ENCODE measurements at regions not wholly inside any gene's neighbourhood (a gene's known extent, or its start where the extent isn't known, plus 50 kb on each side); places are given as distances from the start of the nearest gene placed in this dataset.
"Not testable (repeated sequence)": the region's sequence is repeated elsewhere in the genome, so short reads cannot be mapped to it uniquely, and the experiment has no call there.

DNA sequence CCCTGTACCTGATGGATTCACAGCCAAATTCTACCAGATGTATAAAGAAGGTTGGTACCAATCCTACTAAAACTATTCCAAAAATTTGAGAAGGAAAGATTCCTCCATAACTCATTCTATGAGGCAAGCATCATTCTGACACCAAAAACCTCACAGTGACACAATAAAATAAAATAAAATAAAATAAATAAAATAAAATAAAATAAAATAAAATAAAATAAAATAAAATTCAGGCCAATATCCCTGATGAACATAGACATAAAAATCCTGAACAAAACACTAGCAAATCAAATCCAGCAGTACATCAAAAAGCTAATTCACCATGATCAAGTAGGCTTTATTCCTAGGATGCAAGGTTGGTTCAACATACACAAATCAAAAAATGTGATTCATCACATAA, 108.1 kb downstream of the PROX1 start:
- not testable (repeated sequence) for DNase-seq

DNA sequence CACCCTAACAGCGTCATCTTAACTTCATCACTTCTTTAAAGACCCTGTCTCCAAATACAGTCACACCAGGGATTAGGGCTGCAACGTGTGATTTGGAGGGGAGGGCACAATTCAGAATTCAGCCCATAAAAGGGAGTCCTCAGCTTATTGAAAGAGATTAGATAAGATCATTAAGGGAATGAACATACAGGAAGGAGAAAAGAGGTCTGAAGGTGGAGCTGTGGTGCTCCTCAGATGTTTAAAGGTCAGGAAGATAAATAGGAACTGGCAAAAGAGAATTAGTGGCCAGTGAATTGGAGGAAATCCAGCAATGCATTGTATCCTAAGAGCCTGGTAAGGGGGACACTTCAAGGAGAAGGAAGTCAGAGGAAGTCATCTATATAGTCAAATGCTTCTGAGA, 113.5 kb downstream of the PROX1 start:
- DNase-seq = peak; percentile 68

DNA sequence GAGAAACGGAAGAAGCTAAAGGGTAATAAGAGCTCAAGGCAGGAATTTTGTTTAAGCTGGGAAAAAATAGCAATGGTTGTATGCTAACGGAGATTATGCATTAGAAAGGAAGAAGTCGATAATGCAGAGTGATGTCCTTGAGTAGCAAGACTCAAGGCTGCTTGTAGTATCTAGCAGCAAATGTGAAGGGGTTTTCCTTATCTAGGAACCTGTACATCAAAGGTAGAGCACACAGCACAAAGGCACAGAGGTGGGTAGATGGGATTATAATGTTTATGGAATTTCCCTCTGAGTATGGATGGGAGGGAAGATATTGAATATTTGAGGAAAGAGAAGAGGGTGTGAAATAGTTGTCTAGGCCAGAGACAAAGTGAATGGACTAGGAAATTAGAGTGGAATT, 114.1 kb downstream of the PROX1 start:
- DNase-seq = no peak

DNA sequence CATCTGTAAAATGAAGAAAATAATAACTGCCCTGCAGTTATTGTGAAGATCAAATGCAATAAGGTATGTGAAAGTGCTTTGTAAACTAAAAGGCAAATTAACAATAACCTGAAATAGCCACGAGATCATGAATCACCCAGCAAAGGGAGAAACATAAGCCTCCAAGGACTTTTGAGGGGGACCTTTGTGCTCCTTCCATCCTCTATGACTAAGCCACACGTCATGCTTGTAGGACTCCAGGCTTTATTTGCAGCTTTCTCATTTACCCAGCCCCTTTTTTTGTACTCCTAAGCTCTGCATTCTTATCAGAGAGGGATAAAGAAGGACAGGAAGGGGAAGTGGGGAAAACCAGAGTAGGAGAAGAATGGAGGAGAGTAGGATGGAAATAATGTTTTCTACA, 115.1 kb downstream of the PROX1 start:
- DNase-seq = no peak

DNA sequence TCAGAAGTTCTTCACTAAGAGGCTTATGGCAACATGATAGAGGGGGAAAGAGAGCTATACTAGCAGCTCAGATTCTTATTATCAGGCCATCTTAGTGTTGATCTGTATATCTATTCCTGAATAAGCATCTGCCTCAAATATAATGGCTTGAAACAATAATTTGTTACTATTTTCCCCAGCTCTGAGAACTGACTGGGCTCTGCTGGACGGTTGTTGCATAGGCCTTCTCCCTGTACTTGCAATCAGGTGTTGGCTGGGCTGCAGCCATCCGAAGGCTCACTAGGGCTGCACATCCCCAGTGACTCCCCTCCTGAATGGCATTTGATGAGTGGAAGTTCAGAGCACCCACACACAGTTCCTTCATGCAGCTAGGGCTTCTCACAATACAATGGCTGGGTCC, 116.0 kb downstream of the PROX1 start:
- DNase-seq = peak; percentile 12

DNA sequence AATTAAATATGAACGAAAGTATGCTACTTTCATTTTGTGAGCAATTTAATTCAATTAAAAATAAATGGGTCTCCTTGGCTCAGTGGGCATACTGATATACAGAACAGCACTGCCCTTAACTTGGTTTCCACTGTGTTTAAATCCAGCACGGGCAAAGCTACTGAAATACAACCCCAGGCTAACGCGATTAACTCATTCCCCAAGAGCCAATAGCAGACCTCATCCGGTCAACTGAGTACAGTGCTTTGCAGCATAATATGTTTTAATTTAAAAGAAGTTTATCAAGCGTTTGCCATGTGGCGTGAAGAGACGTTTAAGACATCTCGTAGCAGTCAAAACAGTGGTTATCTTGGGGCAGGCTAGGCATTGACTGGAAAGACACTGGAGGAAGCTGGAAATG, 118.6 kb downstream of the PROX1 start:
- peak; percentile 90 for DNase-seq

DNA sequence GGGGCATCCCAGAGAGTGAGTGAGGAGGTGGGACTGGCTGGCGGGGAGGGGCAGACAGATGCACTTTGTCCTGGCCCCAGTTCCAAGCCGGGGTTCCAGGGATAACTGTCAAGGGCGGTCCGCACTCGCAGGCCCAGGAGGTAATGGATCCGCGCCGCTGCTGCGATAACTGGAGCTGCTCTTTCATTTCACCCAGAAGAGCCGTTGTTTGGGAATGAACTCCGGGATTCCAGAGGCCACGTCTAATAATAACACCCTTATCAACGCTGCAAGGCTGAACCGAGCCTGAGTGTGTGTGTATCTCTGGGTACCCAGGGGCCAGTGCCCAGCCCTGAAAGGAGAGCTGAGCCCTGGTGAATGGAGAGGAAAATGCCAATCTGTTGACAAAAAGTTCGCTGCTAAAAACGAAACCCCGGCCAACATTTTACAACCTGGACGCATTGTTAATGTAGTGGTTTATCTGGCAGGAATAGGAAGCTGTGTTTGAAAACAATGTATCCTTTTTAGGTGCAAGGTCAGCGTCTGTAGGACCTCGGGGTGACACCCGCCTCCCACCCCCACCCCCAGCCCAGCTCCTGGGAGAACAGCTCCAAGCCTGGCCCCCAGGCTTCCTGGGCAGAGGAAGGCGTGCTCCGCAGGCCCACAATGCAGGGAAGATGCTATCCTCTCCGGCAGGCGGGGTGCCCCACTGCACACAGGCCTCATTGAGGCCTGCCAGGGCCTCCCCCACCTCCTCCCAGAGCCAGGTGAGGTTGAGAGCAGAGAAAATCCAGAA, 119.7 kb downstream of the PROX1 start:
- no peak for DNase-seq

DNA sequence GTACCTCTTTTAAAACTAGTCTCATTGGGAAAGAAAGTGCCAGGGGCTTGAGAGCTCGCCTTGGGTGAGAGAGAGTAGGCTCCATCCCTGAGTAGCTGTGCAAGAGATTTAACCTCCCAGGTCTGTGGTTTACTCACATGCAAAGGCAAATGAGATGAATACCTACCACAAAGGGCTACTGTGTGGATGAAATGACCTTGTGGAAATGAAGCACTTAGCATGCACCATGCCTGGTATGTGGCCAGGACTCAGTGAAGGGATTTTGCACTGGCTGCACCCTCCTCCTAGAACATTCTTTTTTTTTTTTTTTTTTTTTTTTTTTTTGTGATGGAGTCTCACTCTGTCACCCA, 120.3 kb downstream of the PROX1 start:
- DNase-seq = no peak

DNA sequence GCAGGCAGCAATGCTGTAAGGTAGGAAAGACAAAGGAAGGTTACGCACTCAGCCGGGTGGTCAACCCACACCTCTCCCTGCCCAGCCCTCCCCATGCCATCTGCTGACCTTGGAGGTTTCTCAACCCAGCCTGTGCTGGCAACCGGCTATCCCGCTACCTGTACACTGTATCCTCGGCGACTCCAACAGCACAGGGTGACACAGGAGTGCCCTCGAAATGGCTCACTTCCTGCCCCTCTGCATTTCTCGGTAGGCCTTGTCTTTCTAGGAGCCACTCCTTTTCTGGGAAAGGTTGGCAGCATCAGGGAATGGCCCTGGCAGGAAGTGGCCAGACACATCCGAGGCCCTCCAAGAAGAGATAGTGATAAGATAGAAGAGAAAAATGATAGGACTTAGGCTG, 124.0 kb downstream of the PROX1 start:
- DNase-seq = no peak

DNA sequence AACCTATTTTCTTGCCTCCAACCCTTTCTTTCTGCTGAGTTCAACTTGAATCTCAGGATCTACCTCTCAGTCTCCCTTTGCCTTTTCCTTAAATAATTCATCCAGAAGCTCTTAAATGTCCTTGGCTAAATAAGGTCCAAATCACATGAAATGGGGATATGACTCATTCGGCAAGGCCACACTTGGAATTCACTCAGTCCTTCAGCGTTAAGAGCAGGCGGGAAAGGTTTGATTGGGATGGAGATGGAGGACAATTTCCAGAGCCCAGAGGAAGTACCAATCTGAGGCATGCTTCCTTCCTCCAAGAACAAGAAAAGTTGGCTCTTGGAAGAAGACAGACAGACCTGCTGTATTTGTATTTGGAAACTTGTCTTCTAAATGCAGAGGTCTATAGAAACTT, 128.5 kb downstream of the PROX1 start:
- no peak for DNase-seq

DNA sequence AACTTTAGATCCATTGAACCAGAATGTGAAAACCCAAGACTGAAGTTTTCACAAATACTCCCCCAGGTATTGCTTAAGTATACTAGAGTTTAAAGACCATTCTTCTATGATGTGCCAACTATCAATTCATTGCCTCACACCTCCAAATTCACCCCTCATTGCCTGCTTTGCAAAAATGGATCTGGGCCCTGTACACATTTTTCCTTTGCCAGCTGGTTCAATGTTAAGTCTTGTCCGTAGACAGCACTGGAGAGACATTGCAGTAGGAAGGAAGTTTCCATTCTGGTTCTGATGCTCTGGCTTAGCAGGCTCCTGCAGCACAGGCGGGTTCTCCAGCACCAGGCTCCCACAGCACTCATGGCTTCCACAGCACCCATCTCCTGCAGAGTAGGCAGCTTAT, 130.0 kb downstream of the PROX1 start:
- DNase-seq = no peak

DNA sequence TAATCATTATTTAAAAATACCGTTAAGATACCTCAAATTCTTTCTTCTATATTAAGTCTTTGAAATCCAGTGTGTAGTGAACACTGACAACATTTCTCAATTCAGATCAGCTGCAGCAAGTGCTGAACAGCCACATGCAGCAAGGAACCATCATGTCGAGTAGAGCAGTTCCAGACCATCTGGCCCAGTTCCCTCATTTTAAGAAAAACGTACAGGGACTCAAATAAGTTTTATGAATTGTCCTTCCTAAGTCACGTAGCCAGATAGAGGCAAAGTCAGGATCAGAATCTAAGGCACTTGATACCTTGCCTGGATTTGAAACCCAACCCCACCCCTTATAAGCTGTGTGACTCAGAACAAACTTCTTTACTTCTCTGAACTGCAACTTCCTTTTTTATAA, 132.4 kb downstream of the PROX1 start:
- no peak for DNase-seq

DNA sequence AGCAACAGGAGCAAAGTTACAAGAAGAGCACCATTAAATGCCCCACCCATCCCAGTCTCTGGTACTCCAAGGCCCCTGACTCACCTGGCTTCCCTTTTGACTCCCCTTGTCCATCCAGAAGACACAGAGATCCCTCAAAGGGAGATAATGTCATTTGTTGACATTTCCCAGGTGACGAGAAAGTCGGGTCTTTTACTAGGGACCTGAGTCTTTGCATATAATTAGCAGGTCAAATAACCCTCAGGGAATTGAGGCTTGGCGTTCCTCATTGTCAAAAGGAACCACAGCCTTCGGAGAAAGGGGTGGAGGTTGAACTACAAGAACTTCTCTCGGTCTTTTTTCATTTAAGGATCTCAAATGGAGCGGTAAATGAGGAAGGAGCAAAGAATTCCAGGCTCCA, 133.2 kb downstream of the PROX1 start:
- DNase-seq = no peak

DNA sequence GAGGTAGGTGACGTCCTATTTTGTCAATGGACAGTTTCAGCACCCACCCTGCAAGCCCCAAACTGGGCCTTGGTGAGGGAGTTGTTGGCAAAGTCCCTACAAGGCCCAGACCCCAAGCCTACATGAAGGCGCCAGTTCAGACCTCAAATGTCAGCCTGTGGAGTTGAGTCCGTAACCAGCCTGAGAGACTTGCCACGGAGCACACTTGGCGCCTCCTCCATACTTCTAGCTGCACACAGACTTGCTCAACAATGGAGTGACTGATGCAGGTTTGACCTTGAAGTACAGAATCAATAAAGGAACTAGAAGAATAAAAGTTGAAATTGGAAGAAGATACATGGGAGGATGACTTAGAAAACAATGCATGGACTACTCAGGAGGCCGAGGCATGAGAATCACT, 134.3 kb downstream of the PROX1 start:
- DNase-seq = no peak

DNA sequence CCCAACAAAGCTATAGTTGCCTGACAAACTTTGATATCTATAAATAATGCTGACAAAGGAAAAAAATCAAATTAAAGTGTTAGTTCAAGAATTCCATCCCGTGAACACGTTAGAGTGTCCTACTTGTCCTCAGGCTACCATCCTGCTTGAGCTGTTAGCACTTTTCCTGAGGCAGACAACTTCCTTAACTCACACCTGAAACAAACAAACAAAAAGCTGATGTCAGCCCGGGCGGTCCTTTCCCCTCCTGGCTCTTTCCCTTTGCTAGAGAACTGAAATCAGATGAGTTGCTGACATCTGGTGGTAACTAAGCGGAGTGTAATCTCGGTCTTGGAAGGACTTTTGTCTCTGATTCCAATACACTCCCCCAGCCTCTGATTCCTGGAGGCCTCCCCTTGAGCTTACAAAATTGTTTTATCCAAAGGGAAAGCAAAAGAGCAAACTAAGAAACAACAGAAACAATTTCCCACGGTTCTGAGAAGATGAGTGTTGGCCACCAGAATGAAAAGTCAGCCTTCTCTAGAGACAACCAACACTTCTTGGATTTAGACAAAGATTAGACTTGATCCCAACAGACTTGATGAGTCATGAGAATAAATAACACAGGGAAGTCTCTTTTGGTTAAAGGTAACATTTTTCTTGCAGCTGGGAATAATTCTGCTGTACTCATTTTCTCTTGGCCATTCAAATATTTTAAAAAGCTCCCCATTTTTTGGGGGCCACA, 135.4 kb downstream of the PROX1 start:
- DNase-seq = peak; percentile 93

DNA sequence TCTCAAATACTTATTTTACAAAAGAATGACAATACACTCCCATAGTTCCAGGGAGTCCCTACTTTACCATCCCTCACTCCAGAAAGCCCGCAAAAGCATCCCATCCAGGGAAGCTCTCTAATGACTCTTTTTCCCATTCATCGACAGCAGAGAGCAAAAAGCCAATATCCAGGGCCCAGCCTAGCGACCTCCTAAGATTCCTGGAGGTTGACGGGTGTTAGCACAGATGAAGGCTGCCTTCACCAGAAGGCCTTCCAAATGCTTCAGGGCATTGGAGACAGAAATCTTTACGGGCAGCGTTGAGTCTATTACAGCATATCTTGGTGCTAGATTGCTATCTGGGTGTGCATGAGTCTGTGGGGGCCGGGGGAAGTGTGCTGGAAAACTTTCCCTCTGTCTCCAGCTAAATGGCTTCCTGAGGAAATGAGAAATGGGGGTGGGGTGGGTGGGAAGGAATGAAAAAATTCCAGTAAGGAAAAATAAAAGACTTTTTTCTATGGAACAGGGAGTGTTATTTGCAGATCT, 136.6 kb downstream of the PROX1 start:
- no peak for DNase-seq

DNA sequence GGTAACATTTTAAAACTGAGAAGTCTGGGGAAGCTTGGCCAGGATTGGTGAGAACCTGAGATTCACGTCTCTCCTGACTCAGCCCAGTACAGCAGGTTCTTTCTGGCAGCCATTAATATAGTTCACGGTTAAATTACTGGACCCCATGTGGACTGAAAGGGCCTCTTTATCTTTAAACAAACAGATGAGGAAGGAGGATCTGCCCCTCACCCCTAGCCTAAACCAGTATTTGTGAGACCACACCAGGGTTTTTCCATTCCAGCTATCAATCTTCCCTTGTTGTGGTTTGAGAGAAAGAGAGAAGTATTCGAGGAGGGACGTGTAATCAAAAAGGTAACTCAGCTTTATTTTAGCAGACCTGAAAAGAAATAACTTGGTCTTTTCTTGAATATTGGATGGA, 137.1 kb downstream of the PROX1 start:
- no peak for DNase-seq

DNA sequence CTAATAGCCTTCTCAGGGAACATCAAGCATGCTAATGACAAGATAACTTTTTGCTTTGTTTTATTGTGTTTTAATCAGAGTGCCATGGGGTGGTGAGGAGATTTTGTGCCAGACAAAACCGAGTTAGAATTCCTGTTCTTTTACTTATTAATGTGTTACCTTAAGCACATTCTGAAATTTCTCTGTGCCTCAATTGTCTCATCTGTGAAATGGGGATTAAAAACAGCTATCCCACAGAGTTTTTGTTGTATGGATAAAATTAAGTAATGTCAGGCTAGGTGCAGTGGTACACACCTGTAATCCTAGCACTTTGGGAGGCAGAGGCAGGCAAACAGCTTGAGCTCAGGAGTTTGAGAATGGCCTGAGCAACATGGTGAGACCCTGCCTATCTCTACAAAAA, 138.0 kb downstream of the PROX1 start:
- DNase-seq = no peak

DNA sequence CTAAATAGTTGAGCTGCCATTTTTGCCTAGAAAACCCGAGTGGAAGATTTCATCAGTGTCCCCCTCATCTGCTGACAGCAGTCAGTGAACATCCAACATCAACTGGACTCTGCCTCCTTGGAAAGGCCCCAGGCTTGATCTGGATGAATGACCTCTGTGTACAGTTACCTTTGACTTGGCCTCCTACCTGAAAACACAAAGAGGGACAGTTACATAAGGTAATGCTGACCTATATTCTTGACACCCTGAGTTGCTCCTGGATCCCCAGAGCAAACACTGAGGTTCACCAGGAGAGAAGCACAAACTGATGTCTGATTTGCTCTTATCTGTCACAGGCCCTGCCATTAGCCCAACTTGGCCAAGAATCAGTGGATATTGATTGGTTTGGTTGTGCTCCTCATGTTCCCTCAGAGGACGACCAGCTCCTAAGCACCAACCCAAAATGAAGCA, 138.9 kb downstream of the PROX1 start:
- no peak for DNase-seq

DNA sequence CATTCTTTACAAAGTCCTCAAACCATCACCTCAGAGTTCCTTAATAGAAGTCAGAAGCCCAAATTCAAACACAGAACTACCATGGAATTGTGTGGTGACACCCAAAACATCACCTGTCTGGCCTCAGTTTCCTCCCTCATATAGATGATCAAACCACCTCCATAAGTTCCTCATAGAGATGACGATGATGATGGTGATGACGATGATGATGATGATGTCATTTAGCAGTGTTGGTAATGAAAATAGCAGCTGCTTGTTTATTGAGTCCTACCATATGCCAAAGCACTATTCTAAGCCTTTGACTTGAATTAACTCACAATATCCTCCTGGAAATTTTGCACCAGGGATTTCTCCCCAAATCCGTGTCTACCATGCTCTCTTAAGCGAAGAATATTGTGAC, 139.9 kb downstream of the PROX1 start:
- DNase-seq = no peak

DNA sequence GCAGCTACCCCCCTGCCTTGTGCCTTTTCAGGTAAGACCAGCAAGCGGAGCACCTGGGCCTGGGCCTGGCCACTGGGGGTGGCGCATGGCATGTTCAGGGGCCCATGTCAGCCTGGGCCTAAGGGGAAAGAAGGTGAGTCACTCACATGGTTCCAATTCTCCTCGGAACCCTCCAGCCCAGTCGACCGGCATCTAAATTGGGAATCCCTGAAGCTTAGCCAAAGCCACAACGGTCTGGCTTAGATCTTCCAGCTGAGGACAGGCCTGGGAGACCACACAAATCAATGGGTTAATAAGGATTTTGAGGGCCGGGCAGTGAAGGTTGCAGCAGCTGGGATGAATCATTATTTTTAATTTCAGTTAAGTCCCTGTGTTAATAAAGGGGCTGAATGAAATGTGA, 145.1 kb upstream of the SMYD2 start:
- no peak for DNase-seq

DNA sequence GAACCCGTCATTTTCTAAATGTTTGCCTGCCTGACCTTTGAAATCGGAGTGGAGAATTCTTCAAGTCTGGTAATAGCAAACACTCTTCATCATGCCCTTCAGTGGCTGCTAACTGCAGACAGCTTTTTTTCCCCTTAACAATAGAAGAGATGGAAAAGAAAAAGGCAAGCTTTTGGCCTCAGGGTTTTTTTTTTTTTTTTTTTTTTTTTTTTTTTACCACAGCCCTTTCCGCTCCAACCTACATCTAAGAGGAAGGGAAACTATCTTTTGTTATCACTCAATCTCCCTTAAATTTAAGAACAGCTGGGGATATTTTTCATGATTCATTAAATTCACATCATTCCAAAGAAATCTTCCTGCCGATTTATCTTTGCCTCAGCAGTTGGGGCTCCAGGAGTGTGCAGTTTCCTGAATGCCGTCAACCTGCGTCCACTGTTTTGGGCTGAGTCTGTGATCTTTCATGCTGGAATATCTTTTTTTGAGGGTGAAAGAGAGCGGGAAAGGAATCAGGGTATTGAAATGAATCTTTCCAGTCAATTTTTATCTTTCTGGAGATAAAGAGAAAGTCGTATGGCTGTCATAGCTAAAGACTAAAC, 144.5 kb upstream of the SMYD2 start:
- DNase-seq = no peak

DNA sequence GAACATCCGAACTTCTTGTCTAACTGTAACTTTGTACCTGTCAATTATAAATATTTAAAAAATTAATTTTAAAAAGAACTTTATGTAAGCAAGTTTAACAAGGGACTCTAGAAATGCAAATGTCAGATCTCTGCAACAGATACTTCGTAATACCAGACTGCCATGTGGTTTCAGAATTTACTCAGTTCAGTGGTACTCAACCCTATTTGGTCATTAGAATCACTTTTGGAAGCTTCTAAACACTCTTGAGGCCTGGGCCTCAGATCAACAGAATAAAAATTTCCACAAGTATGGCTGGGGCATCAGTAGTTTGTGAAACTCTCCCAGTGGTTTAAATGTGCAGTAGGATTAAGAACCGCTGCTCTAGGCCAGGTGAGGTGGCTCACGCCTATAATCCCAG, 139.5 kb upstream of the SMYD2 start:
- no peak for DNase-seq

Measured in NCI-H82 (cell line).